GM12865 (cell line): ENCODE measurements at regions not wholly inside any gene's neighbourhood (a gene's known extent, or its start where the extent isn't known, plus 50 kb on each side); places are given as distances from the start of the nearest gene placed in this dataset.

Experiments
- DNase-seq: peaks from one replicate; pipeline ENCODE4 v3.0.0; 2010; ENCODE audit warnings: low read depth
- H3K4me3 ChIP-seq: 2 replicates; pipeline ENCODE4 v1.5.1; 2011; ENCODE audit warnings: mild to moderate bottlenecking, low read depth, low read length, control low read depth
- TF ChIP-seq, protein P1 (sequence below): IDR thresholded peaks from 2 replicates; pipeline ENCODE4 v1.5.1; 2011; ENCODE audit warnings: low read length, control low read depth, low read depth, inconsistent platforms; ENCODE audit not compliant: insufficient read depth; ENCODE audit errors: missing control alignments

DNA sequence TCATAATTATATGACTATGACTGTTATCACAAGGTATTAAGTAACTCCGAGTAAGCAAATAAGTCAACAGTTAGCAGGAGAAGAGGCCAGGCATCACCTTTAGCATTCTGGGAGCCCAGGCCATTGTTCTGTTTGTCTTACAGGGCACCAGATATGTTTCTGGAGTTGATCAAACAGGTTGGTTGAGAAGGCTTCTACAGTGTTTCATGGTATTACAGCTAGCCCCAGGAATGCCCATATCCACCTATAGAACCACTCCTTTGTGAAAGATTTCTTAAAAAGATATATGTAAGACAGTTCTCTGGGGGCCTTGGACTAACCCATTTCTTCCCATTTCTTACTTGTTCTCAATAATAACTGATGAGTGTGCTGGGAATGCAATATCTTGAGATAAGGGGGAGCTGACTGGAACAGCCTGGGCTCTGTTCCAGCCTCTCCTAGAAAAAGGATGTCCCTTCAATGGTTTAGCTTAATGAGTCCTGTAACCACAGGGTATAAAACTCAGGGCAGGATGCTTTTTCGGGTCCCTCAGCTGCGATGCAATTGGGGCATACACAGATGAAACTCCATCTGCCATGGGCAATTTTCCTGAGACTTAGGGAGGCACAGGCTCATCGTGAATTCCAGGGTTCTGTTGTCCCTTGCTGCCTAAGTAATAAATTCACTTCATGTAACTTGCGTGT is 286.4 kb downstream of the BAMBI start:
- TF ChIP-seq, protein P1, sequence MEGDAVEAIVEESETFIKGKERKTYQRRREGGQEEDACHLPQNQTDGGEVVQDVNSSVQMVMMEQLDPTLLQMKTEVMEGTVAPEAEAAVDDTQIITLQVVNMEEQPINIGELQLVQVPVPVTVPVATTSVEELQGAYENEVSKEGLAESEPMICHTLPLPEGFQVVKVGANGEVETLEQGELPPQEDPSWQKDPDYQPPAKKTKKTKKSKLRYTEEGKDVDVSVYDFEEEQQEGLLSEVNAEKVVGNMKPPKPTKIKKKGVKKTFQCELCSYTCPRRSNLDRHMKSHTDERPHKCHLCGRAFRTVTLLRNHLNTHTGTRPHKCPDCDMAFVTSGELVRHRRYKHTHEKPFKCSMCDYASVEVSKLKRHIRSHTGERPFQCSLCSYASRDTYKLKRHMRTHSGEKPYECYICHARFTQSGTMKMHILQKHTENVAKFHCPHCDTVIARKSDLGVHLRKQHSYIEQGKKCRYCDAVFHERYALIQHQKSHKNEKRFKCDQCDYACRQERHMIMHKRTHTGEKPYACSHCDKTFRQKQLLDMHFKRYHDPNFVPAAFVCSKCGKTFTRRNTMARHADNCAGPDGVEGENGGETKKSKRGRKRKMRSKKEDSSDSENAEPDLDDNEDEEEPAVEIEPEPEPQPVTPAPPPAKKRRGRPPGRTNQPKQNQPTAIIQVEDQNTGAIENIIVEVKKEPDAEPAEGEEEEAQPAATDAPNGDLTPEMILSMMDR, result no peak
- no peak overlapping the region for H3K4me3 ChIP-seq
- no peak for DNase-seq

DNA sequence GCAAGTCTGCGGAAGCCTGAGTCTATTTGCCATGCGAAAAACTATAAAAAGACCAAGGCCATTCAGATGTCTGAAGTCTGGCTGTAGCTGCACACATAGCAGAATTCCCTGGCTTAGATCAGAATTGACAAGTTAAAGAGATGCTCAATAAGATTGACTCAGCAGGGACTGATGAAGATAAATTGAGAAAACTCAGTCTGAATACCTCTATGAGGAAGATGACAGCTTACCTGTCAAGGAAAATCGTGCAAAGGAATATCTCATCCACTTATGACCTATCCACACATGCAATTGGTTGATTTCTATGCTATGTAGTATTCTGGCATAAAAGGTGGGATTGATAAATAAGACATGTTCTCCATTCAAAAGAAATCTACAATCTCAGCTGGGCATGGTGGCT is 288.6 kb downstream of the BAMBI start:
- DNase-seq, result no peak
- H3K4me3 ChIP-seq, result no peak overlapping the region
- TF ChIP-seq, protein P1, result no peak

DNA sequence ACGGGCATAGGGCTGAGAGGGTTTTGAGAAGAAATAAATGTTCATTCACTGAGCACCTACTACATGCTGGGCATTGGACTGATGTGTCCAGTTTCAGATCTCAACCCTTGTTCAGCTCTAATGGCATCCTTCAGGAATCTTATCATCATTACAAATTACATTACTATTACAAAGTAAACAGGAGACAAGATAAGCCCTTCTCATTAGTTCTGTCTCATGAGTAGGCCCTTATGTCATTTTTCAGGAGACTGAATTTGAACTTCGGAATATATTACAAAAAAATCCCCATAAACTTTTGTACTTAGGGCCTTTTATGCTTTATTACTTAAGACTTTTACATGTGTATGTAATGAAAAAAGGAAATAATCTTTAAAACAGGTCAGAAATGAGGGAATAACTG is 289.7 kb downstream of the BAMBI start:
- no peak overlapping the region for H3K4me3 ChIP-seq
- no peak for DNase-seq
- TF ChIP-seq, protein P1, result no peak

DNA sequence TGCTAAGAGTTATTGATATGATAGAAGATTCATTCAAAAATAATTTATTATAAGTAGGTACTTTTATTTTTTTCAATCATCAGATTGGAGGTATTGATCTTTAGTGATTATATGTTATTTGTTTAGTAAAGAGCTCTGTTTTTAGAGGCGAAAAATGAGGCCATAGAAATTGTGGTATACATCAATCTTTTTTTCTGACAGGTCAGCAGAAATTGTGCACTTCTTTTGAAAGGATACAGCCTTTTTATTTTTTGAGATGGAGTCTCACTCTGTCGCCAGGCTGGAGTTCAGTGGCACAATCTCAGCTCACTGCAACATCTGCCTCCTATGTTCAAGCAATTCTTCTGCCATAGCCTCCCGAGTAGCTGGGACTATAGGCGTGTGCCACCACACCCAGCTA is 292.1 kb downstream of the BAMBI start:
- no peak overlapping the region for H3K4me3 ChIP-seq
- no peak for DNase-seq
- TF ChIP-seq, protein P1, result no peak

DNA sequence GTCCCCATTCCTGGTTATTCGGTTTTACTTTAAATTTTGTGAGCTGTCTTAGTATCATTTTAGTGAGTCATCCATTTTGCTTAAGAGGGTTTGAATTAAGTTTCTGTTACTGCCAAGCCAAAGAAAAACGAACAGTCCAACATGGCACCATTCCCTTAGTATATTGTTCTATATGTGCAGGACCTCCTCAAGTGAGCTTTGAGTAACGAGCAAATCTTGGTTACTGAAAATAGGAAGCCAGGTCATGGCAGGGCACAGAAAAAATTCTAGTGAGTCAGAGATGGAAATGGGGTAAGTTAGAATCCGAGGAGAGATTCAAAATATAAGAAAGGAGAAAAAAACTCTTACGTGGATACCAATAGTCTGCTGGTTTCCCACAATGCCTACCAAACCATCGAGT is 292.9 kb downstream of the BAMBI start:
- DNase-seq, result no peak
- TF ChIP-seq, protein P1, result no peak
- no peak overlapping the region for H3K4me3 ChIP-seq

DNA sequence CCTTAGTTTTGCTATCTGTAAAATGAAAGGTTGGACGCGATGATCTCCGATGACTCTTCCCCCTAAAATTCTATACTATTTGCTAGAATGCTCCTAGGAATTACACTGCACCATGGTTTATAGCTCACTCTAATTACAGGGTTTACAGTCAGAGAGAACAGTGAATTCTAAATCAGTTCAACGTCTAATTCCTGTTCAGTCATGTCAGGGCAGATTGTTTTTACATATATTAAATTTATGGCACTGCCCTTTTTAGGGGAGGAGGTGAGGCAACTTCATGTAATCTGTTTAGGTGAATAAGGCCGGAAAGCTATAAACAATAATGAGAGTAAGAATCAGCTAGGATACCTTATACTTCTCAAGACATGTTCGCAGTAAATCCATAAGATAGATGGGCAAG is 293.9 kb downstream of the BAMBI start:
- no peak overlapping the region for H3K4me3 ChIP-seq
- no peak for DNase-seq
- TF ChIP-seq, protein P1, result no peak

DNA sequence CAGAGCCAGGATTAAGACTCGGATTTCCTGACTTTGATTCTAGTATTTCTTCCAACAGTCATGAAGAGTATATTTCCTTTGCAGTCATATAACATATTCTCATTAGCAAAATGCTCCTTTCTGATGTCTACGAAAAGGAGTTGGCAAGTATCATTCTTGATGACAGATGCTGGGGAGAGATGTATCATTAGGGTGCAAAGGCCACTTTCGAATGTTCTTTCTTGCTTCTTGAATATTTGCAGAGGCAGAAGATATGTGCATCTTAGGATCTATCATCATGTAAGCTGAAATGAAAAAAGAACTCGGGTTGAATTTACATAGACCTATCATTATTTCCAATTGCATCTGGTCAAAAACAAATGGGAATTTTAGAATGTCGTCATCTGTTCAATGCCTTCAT is 294.4 kb downstream of the BAMBI start:
- no peak for DNase-seq
- H3K4me3 ChIP-seq, result no peak overlapping the region
- TF ChIP-seq, protein P1, result no peak
